K562 (cell line): ENCODE measurements at regions not wholly inside any gene's neighbourhood (a gene's known extent, or its start where the extent isn't known, plus 50 kb on each side); places are given as distances from the start of the nearest gene placed in this dataset.

ENCODE experiments used
- ATAC-seq: fragments of 200-7000 bp; cut with Tn5 transposase; 3 replicates; pipeline ENCODE4 v1.9.1; 2020; ENCODE audit warnings: moderate library complexity
- BruUV-seq: library from RNA; stranded (reverse); fragments of 400-500 nt; replicated peaks from 2 replicates; lab custom pipeline; 2021; lab: Mats Ljungman, UMichigan
- CTCF ChIA-PET: fragments of 300-600 bp; formaldehyde crosslinking; extraction: SDS; loops from one replicate; lab custom pipeline; 2021; ENCODE audit warnings: low intra/inter-chr PET ratio; lab: Yijun Ruan, JAX
- POLR2A ChIA-PET: fragments of 300-600, 350-650 bp; sonication (Branson Sonifier 250); formaldehyde crosslinking; extraction: SDS; loops from one replicate; lab custom pipeline; 2021; ENCODE audit warnings: antibody characterized with exemption, inconsistent platforms; lab: Yijun Ruan, JAX
- DNase-seq, 4 experiments: peaks; one replicate each; pipeline versions ENCODE4 v3.0.0 to v3.0.0-alpha.2; 2011 to 2018; ENCODE audit warnings: low spot score in 3 of 4, mixed read lengths in 3 of 4; ENCODE audit errors: extremely low read depth in 1 of 4
- FAIRE-seq: peaks from 2 replicates; lab custom pipeline; 2011; peaks lifted over from hg19 to GRCh38; lab: Jason Lieb, UNC
- H2AFZ ChIP-seq: 2 replicates; pipeline ENCODE4 v1.6.0; 2011; ENCODE audit warnings: low read depth, low read length, control low read depth, inconsistent platforms
- H3K27ac ChIP-seq: fragments of 200-600 bp; 3 replicates; pipeline ENCODE4 v1.8.0; 2011; ENCODE audit warnings: low read depth, mild to moderate bottlenecking, control low read depth, inconsistent platforms, low read length, moderate library complexity, mixed read lengths; ENCODE audit errors: extremely low read depth
- H3K27me3 ChIP-seq, 2 experiments: fragments of 300-600 bp in 1 of 2; 2 replicates in 1 of 2; 3 replicates in 1 of 2; pipeline versions ENCODE4 v1.6.0 to v1.8.0; 2011; ENCODE audit warnings: inconsistent platforms in 2 of 2, low read length in 2 of 2, mild to moderate bottlenecking in 1 of 2, mixed read lengths in 1 of 2, moderate library complexity in 1 of 2; ENCODE audit not compliant: control insufficient read depth in 2 of 2, insufficient read depth in 2 of 2
- H3K36me3 ChIP-seq: fragments of 300-600 bp; 3 replicates; pipeline ENCODE4 v1.8.0; 2011; ENCODE audit warnings: mild to moderate bottlenecking, low read length, inconsistent platforms; ENCODE audit not compliant: control insufficient read depth, insufficient read depth
- H3K4me1 ChIP-seq, 2 experiments: fragments of 200-600 bp in 1 of 2; replicated peaks in 1 of 2; 2 replicates in 1 of 2; 3 replicates in 1 of 2; pipeline versions ENCODE4 v1.5.1 to v1.8.0; 2011; ENCODE audit warnings: inconsistent platforms in 2 of 2, low read length in 2 of 2, mild to moderate bottlenecking in 1 of 2, mixed read lengths in 1 of 2, moderate library complexity in 1 of 2; ENCODE audit not compliant: control insufficient read depth in 2 of 2, insufficient read depth in 2 of 2
- H3K4me2 ChIP-seq: 2 replicates; pipeline ENCODE4 v1.6.1; 2011; ENCODE audit warnings: low read length, control low read depth, inconsistent platforms, mixed read lengths; ENCODE audit not compliant: insufficient read depth
- H3K4me3 ChIP-seq: fragments of 200-600 bp; sonication (generic), shearing (Covaris generic); 2 replicates; pipeline ENCODE4 v1.5.1; 2016; ENCODE audit warnings: control low read depth, inconsistent platforms
- H3K79me2 ChIP-seq: fragments of 200-600 bp; 3 replicates; pipeline ENCODE4 v1.8.0; 2011; ENCODE audit warnings: low read length, inconsistent platforms; ENCODE audit not compliant: control insufficient read depth, insufficient read depth
- H3K9ac ChIP-seq, 2 experiments: 2 replicates each; pipeline versions ENCODE4 v1.6.0 to v1.6.1; 2011; ENCODE audit warnings: low read depth in 2 of 2, low read length in 2 of 2, control low read depth in 1 of 2, inconsistent platforms in 1 of 2, mild to moderate bottlenecking in 1 of 2, mixed read lengths in 1 of 2; ENCODE audit not compliant: insufficient read depth in 1 of 2
- H3K9me1 ChIP-seq: one replicate; pipeline ENCODE4 v1.6.0; 2011; ENCODE audit warnings: inconsistent platforms, mild to moderate bottlenecking, low read length, moderate library complexity; ENCODE audit not compliant: control insufficient read depth, insufficient read depth
- H3K9me3 ChIP-seq: replicated peaks from 2 replicates; pipeline ENCODE4 v1.5.1; 2011; ENCODE audit warnings: low read depth, low read length, inconsistent platforms; ENCODE audit not compliant: control insufficient read depth, insufficient read depth
- H4K20me1 ChIP-seq: replicated peaks from 2 replicates; pipeline ENCODE4 v1.6.1; 2011; ENCODE audit warnings: low read length, inconsistent platforms, mixed read lengths; ENCODE audit not compliant: control insufficient read depth, insufficient read depth
- ARID2 ChIP-seq: fragments of 450-650 bp; IDR thresholded peaks from 2 replicates; pipeline ENCODE4 v1.6.1; 2017; ENCODE audit warnings: antibody characterized with exemption, mild to moderate bottlenecking
- ARNT ChIP-seq, 2 experiments: fragments of 450-650 bp; IDR thresholded peaks; 2 replicates each; pipeline ENCODE4 v1.6.1; 2016; ENCODE audit warnings: mild to moderate bottlenecking in 1 of 2
- DPF2 ChIP-seq: fragments of 450-650 bp; IDR thresholded peaks from 2 replicates; pipeline ENCODE4 v1.6.1; 2016
- HEY1 ChIP-seq: fragments of 250-450 bp; sonication (Bioruptor Pico); IDR thresholded peaks from 2 replicates; pipeline ENCODE4 v1.5.0; 2020; ENCODE audit warnings: mild to moderate bottlenecking, moderate library complexity, borderline replicate concordance
- HNRNPL ChIP-seq: fragments of 200-400 bp; formaldehyde crosslinking; IDR thresholded peaks from 2 replicates; pipeline ENCODE4 v1.6.1; 2017; ENCODE audit warnings: low read depth, mild to moderate bottlenecking, low read length
- RNF219 ChIP-seq: fragments of 250-450 bp; sonication (Bioruptor Pico); IDR thresholded peaks from 2 replicates; pipeline ENCODE4 v1.5.0; 2022; ENCODE audit warnings: mild to moderate bottlenecking
- SNRNP70 ChIP-seq: fragments of 200-400 bp; formaldehyde crosslinking; optimal IDR thresholded peaks from 2 replicates; pipeline ENCODE3; 2017; ENCODE audit warnings: low read depth, low read length
- TBP ChIP-seq: optimal IDR thresholded peaks from 2 replicates; pipeline ENCODE3; 2011; ENCODE audit warnings: low read depth, low read length, improper control_type of control experiment
- ZFP36 ChIP-seq: fragments of 150-350 bp; IDR thresholded peaks from 2 replicates; pipeline ENCODE4 v1.6.1; 2018; ENCODE audit warnings: low read length, low read depth; ENCODE audit not compliant: partially characterized antibody
- ZNF512 ChIP-seq: IDR thresholded peaks from 2 replicates; pipeline ENCODE4 v1.6.1; 2016; ENCODE audit warnings: missing genetic modification characterization, missing compliant biosample characterization
- WGBS: fragments of 100-300 bp; shearing (Covaris generic); methylation state at CpG from one replicate; pipeline ENCODE4 v1.1.6; 2016; ENCODE audit warnings: low coverage, mixed read lengths; ENCODE audit not compliant: insufficient coverage; ENCODE audit errors: missing lambda C conversion rate; 5-methylcytosine and 5-hydroxymethylcytosine counted together
- in situ Hi-C: fragments of 300-500 bp; cut with MboI; formaldehyde crosslinking; loops from 4 replicates; pipeline ENCODE4 v1.15.0; 2018; ENCODE audit warnings: inconsistent platforms, mixed read lengths
- intact Hi-C: fragments of 100-400 bp; cut with micrococcal nuclease; formaldehyde crosslinking; loops from 2 replicates; pipeline ENCODE4 v1.14.2; 2022

- no peak overlapping the region for H2AFZ ChIP-seq
- in situ Hi-C loops, result no loop called here
- ChIA-PET POLR2A (no interaction called here), CTCF (no interaction called here)
- intact Hi-C loops, result no loop called here
- WGBS, result 7% methylated on average over 4 of the region's 4 CpGs
- no peaks in the 10 kb centered on the region for H3K79me2 ChIP-seq
- H3K4me2 ChIP-seq, result no peak overlapping the region
- TF ChIP-seq ARNT (IDR thresholded peaks at IDR 0.05) (no peak), ZFP36 (peak; percentile 40), ZNF512 (tag) (no peak), HNRNPL (no peak)
- FAIRE-seq (no peak), DNase-seq (no peak), ATAC-seq (no peak)
- H3K9me3 ChIP-seq, result peaks cover 11% of the 10 kb centered on the region
- no peak overlapping the region for H3K9ac ChIP-seq
- no peak overlapping the region for H3K27ac ChIP-seq
- no peaks in the 10 kb centered on the region for H3K36me3 ChIP-seq
- H3K27me3 ChIP-seq, result peaks cover 9 to 37% of the 10 kb centered on the region in 2 experiments
- H3K9me1 ChIP-seq, result no peaks in the 10 kb centered on the region
- no peak overlapping the region for H3K4me3 ChIP-seq
- BruUV-seq, result no TSS peak
- H4K20me1 ChIP-seq, result no peaks in the 10 kb centered on the region
- peaks cover 2 to 7% of the 10 kb centered on the region in 2 experiments; a peak in 4 of 5 replicates for H3K4me1 ChIP-seq
Observed at GRCh38 chr17:83146347-83146746, 66.9 kb downstream of the METRNL start.

- no peak for FAIRE-seq
- POLR2A ChIA-PET, result no interaction called here
Observed at GRCh38 chr17:83147280-83147679, 67.9 kb downstream of the METRNL start.

More at GRCh38 chr17:83147280-83147679, 67.9 kb downstream of the METRNL start:
- H3K36me3 ChIP-seq, result no peaks in the 10 kb centered on the region
- peaks cover 9% of the 10 kb centered on the region for H3K9me3 ChIP-seq
- TF ChIP-seq TBP, result no peak
- TF ChIP-seq HEY1 (CRISPR knock-in tag), result no peak
- TF ChIP-seq RNF219 (CRISPR knock-in tag), result no peak
- TF ChIP-seq SNRNP70, result no peak
- no peak for TF ChIP-seq ARID2
- TF ChIP-seq DPF2, result no peak
- TF ChIP-seq, all 486 proteins: peak for 0
- DNase-seq, result no peak
- Histone ChIP-seq H4K20me1 (no peaks in the 10 kb centered on the region), H3K4me1 (peaks cover 2 to 14% of the 10 kb centered on the region in 2 experiments; a peak in 4 of 5 replicates), H3K9ac (no peak overlapping the region), H3K79me2 (no peaks in the 10 kb centered on the region), H3K4me3 (no peak overlapping the region), H3K27ac (no peak overlapping the region), H3K27me3 (peaks cover 13 to 47% of the 10 kb centered on the region in 2 experiments), H2AFZ (no peak overlapping the region), H3K9me1 (no peaks in the 10 kb centered on the region), H3K4me2 (no peak overlapping the region)
- in situ Hi-C loops (no loop called here), intact Hi-C loops (no loop called here)
- ATAC-seq, result no peak
- CTCF ChIA-PET, result no interaction called here
- no TSS peak for BruUV-seq
